ENCODE measurements at regions not wholly inside any gene's neighbourhood (a gene's known extent, or its start where the extent isn't known, plus 50 kb on each side); places are given as distances from the start of the nearest gene placed in this dataset.

DNA sequence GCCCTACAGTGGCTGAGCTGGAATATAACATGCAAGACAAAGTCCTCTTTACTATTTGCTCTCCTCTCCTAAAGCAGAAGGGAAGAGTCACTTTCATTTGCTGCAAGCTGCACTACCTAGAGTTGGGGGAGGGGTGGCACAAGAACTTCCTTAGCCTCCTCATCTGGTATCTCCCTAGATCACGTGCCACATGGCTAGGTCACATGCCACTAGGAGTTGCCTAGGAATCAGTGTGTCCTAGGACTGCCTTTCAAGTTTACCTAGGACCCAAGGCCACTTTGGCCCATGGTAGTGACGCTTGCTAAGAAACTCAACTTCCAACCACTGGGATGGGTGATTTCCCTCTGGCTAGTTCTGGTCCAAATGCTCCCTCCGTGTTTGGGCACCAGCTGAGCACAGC lies 625.2 kb downstream of the DIAPH3 start:
- Histone ChIP-seq H3K9me3 (ENCODE audit: insufficient read depth, low read depth, low read length) (no peaks in the 10 kb centered on the region), H3F3A (ENCODE audit: low read depth) (no peaks in the 10 kb centered on the region), H3K9me2 (replicated peaks; ENCODE audit: low read depth, low read length) (no peaks in the 10 kb centered on the region), H3K4me3 (ENCODE audit: low read length, poor library complexity, severe bottlenecking) (no peak overlapping the region), H3K36me3 (ENCODE audit: insufficient read depth, low read length) (no peaks in the 10 kb centered on the region), H3K79me2 (ENCODE audit: insufficient read depth, low read length) (no peaks in the 10 kb centered on the region), H3K4me2 (ENCODE audit: low read depth, low read length, poor library complexity, severe bottlenecking) (no peak overlapping the region), H4K20me1 (ENCODE audit: insufficient read depth, low read length, poor library complexity, severe bottlenecking) (no peaks in the 10 kb centered on the region), H2AFZ (ENCODE audit: low read length) (peak overlapping the region; percentile 18; the same call in 1 of the 2 replicates), H3K9ac (ENCODE audit: low read depth, low read length, poor library complexity, severe bottlenecking) (no peak overlapping the region), H3K27me3 (ENCODE audit: insufficient read depth, low read length, poor library complexity, severe bottlenecking) (no peaks in the 10 kb centered on the region), H3K4me1 (ENCODE audit: insufficient read depth, low read length, poor library complexity, severe bottlenecking) (peaks cover 13% of the 10 kb centered on the region)
- no peak for TF ChIP-seq EZH2phosphoT487 (IDR thresholded peaks at IDR 0.05; ENCODE audit: borderline replicate concordance)
- TF ChIP-seq, protein P1, sequence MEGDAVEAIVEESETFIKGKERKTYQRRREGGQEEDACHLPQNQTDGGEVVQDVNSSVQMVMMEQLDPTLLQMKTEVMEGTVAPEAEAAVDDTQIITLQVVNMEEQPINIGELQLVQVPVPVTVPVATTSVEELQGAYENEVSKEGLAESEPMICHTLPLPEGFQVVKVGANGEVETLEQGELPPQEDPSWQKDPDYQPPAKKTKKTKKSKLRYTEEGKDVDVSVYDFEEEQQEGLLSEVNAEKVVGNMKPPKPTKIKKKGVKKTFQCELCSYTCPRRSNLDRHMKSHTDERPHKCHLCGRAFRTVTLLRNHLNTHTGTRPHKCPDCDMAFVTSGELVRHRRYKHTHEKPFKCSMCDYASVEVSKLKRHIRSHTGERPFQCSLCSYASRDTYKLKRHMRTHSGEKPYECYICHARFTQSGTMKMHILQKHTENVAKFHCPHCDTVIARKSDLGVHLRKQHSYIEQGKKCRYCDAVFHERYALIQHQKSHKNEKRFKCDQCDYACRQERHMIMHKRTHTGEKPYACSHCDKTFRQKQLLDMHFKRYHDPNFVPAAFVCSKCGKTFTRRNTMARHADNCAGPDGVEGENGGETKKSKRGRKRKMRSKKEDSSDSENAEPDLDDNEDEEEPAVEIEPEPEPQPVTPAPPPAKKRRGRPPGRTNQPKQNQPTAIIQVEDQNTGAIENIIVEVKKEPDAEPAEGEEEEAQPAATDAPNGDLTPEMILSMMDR (conservative IDR thresholded peaks at IDR 0.05; ENCODE audit: low read length) = no peak

DNA sequence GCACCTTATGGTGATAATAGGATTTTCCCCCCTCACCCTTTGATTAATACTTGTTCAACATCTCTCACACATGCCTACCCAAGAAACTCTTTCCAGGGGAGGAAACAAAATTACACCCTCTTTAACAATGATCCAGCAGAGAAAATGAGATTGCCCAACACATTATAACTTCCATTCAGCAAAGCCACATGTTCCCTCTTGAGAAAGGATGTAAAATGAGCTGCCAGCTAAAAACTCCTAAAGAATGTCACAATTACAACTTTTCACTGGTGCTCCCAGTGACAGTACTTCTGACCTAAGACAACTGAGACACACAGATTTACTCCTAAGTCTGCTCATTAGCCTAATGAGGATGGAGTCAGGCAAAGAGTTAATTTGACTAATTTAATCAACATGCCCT lies 621.4 kb downstream of the DIAPH3 start:
- TF ChIP-seq, protein P1 (conservative IDR thresholded peaks at IDR 0.05; ENCODE audit: low read length) = no peak
- no peak for TF ChIP-seq EZH2phosphoT487 (IDR thresholded peaks at IDR 0.05; ENCODE audit: borderline replicate concordance)
- no peaks in the 10 kb centered on the region for H4K20me1 ChIP-seq (ENCODE audit: insufficient read depth, low read length, poor library complexity, severe bottlenecking)
- H3K9me2 ChIP-seq (replicated peaks; ENCODE audit: low read depth, low read length) = no peaks in the 10 kb centered on the region
- no peak overlapping the region for H3K4me2 ChIP-seq (ENCODE audit: low read depth, low read length, poor library complexity, severe bottlenecking)
- H3K4me1 ChIP-seq (ENCODE audit: insufficient read depth, low read length, poor library complexity, severe bottlenecking) = peaks cover 11% of the 10 kb centered on the region
- no peak overlapping the region for H3K4me3 ChIP-seq (ENCODE audit: low read length, poor library complexity, severe bottlenecking)
- no peak overlapping the region for H2AFZ ChIP-seq (ENCODE audit: low read length)
- no peaks in the 10 kb centered on the region for H3K79me2 ChIP-seq (ENCODE audit: insufficient read depth, low read length)
- no peaks in the 10 kb centered on the region for H3K27me3 ChIP-seq (ENCODE audit: insufficient read depth, low read length, poor library complexity, severe bottlenecking)
- no peaks in the 10 kb centered on the region for H3K36me3 ChIP-seq (ENCODE audit: insufficient read depth, low read length)
- H3K9me3 ChIP-seq (ENCODE audit: insufficient read depth, low read depth, low read length) = no peaks in the 10 kb centered on the region
- H3K9ac ChIP-seq (ENCODE audit: low read depth, low read length, poor library complexity, severe bottlenecking) = no peak overlapping the region
- H3F3A ChIP-seq (ENCODE audit: low read depth) = no peaks in the 10 kb centered on the region

DNA sequence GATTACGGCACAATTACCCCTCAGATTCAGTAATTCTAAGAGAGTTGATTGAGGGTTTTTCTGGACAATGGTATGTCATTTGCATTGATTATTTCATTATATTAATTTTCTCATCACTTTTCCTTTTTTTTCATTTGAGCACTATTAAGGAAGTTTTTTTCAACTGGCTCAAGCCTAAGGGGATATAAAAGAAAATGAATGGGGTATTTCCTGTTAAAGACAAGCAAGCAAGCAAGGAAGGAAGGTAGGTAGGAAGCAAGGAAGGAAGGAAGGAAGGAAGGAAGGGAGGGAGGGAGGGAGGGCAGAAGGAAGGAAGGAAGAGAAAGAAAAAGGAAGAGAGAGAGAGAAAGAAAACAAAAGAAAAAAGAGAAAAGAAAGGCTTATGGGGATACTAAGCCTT lies 620.3 kb downstream of the DIAPH3 start:
- Histone ChIP-seq H4K20me1 (ENCODE audit: insufficient read depth, low read length, poor library complexity, severe bottlenecking) (no peaks in the 10 kb centered on the region), H3K4me2 (ENCODE audit: low read depth, low read length, poor library complexity, severe bottlenecking) (no peak overlapping the region), H2AFZ (ENCODE audit: low read length) (no peak overlapping the region), H3K36me3 (ENCODE audit: insufficient read depth, low read length) (no peaks in the 10 kb centered on the region), H3K9ac (ENCODE audit: low read depth, low read length, poor library complexity, severe bottlenecking) (no peak overlapping the region), H3K9me2 (replicated peaks; ENCODE audit: low read depth, low read length) (no peaks in the 10 kb centered on the region), H3F3A (ENCODE audit: low read depth) (no peaks in the 10 kb centered on the region), H3K27me3 (ENCODE audit: insufficient read depth, low read length, poor library complexity, severe bottlenecking) (no peaks in the 10 kb centered on the region), H3K79me2 (ENCODE audit: insufficient read depth, low read length) (no peaks in the 10 kb centered on the region), H3K4me1 (ENCODE audit: insufficient read depth, low read length, poor library complexity, severe bottlenecking) (peaks cover 11% of the 10 kb centered on the region), H3K9me3 (ENCODE audit: insufficient read depth, low read depth, low read length) (no peaks in the 10 kb centered on the region), H3K4me3 (ENCODE audit: low read length, poor library complexity, severe bottlenecking) (no peak overlapping the region)
- TF ChIP-seq, protein P1 (conservative IDR thresholded peaks at IDR 0.05; ENCODE audit: low read length) = no peak
- no peak for TF ChIP-seq EZH2phosphoT487 (IDR thresholded peaks at IDR 0.05; ENCODE audit: borderline replicate concordance)
